H1 (cell line): ENCODE measurements at regions not wholly inside any gene's neighbourhood (a gene's known extent, or its start where the extent isn't known, plus 50 kb on each side); places are given as distances from the start of the nearest gene placed in this dataset.

Experiments used
- CTCF ChIA-PET: fragments of 300-600 bp; sonication (Branson Sonifier 250); formaldehyde crosslinking; loops from one replicate; lab custom pipeline; 2021; ENCODE audit not compliant: partially characterized antibody; lab: Charles Lee
- POLR2A ChIA-PET: fragments of 300-600 bp; sonication (Branson Sonifier 250); formaldehyde crosslinking; loops from one replicate; lab custom pipeline; 2021; ENCODE audit warnings: inconsistent platforms; ENCODE audit not compliant: partially characterized antibody; lab: Charles Lee
- DNase-seq, 2 experiments: peaks; one replicate each; pipeline versions ENCODE4 v3.0.0 to v3.0.0-alpha.2; 2010 to 2022; ENCODE audit warnings: low spot score in 2 of 2, low read depth in 1 of 2, mixed read lengths in 1 of 2
- FAIRE-seq: peaks from 2 replicates; lab custom pipeline; 2011; peaks lifted over from hg19 to GRCh38; lab: Jason Lieb, UNC
- H2AFZ ChIP-seq: 2 replicates; pipeline ENCODE4 v1.8.1; 2012; ENCODE audit warnings: low read length, inconsistent platforms
- H2AK5ac ChIP-seq: 2 replicates; pipeline ENCODE4 v1.6.1; 2013; ENCODE audit warnings: low read depth, low read length
- H2BK120ac ChIP-seq: replicated peaks from 2 replicates; pipeline ENCODE3; 2013; ENCODE audit warnings: low read depth, low read length, inconsistent platforms
- H2BK12ac ChIP-seq: 2 replicates; pipeline ENCODE4 v1.6.1; 2013; ENCODE audit warnings: low read depth, low read length
- H2BK15ac ChIP-seq: 2 replicates; pipeline ENCODE4 v1.6.1; 2013; ENCODE audit warnings: low read length
- H2BK20ac ChIP-seq: 2 replicates; pipeline ENCODE4 v1.6.1; 2013; ENCODE audit warnings: low read length
- H2BK5ac ChIP-seq: 2 replicates; pipeline ENCODE4 v1.6.1; 2013; ENCODE audit warnings: low read depth, low read length
- H3K14ac ChIP-seq: 2 replicates; pipeline ENCODE4 v1.6.1; 2013; ENCODE audit warnings: inconsistent platforms; ENCODE audit not compliant: insufficient read length
- H3K18ac ChIP-seq: 2 replicates; pipeline ENCODE4 v1.6.1; 2013; ENCODE audit warnings: low read length; ENCODE audit errors: extremely low read depth
- H3K23ac ChIP-seq: 2 replicates; pipeline ENCODE4 v1.6.1; 2013; ENCODE audit warnings: inconsistent platforms; ENCODE audit not compliant: insufficient read length
- H3K23me2 ChIP-seq: 2 replicates; pipeline ENCODE4 v1.6.1; 2013; ENCODE audit warnings: low read depth, low read length
- H3K27ac ChIP-seq: 2 replicates; pipeline ENCODE4 v1.6.1; 2011; ENCODE audit warnings: low read depth, low read length, inconsistent platforms
- H3K27me3 ChIP-seq, 4 experiments: replicated peaks in 1 of 4; 1 replicate in 1 of 4; 2 replicates in 3 of 4; pipeline versions ENCODE4 v1.6.1 to v1.8.1; 2011 to 2013; ENCODE audit warnings: low read length in 3 of 4, mild to moderate bottlenecking in 3 of 4, inconsistent platforms in 2 of 4, mixed read lengths in 2 of 4, moderate library complexity in 1 of 4; ENCODE audit not compliant: control insufficient read depth in 3 of 4, insufficient read depth in 3 of 4; ENCODE audit errors: extremely low read depth in 1 of 4
- H3K36me3 ChIP-seq, 4 experiments: 2 replicates each; pipeline versions ENCODE4 v1.6.1 to v1.8.1; 2011 to 2013; ENCODE audit warnings: mild to moderate bottlenecking in 4 of 4, low read length in 3 of 4, moderate library complexity in 2 of 4, control low read depth in 1 of 4, inconsistent platforms in 1 of 4; ENCODE audit not compliant: insufficient read depth in 4 of 4, control insufficient read depth in 2 of 4
- H3K4ac ChIP-seq: replicated peaks from 2 replicates; pipeline ENCODE3; 2013; ENCODE audit warnings: low read length, low read depth, mixed read lengths, inconsistent platforms; ENCODE audit not compliant: insufficient read length
- H3K4me1 ChIP-seq, 4 experiments: replicated peaks in 1 of 4; 1 replicate in 1 of 4; 2 replicates in 3 of 4; pipeline versions ENCODE4 v1.6.1 to v1.8.1; 2011 to 2013; ENCODE audit warnings: low read length in 3 of 4, inconsistent platforms in 2 of 4, mixed read lengths in 1 of 4; ENCODE audit not compliant: insufficient read depth in 4 of 4, control insufficient read depth in 3 of 4
- H3K4me2 ChIP-seq, 2 experiments: 2 replicates each; pipeline versions ENCODE4 v1.6.1 to v1.8.1; 2011 to 2013; ENCODE audit warnings: low read depth in 2 of 2, low read length in 2 of 2, control low read depth in 1 of 2, inconsistent platforms in 1 of 2, mild to moderate bottlenecking in 1 of 2; ENCODE audit not compliant: insufficient read depth in 1 of 2
- H3K4me3 ChIP-seq, 4 experiments: fragments of 200-600, 300-600 bp in 1 of 4; sonication (generic), shearing (Covaris generic), sonication (Bioruptor Twin) in 1 of 4; 2 replicates each; pipeline versions ENCODE4 v1.5.1 to v1.8.1; 2011 to 2016; ENCODE audit warnings: low read length in 4 of 4, low read depth in 3 of 4, control low read depth in 2 of 4, inconsistent platforms in 2 of 4, mild to moderate bottlenecking in 2 of 4, mixed read lengths in 1 of 4, moderate library complexity in 1 of 4; ENCODE audit not compliant: insufficient read depth in 2 of 4; ENCODE audit errors: extremely low read depth in 1 of 4
- H3K56ac ChIP-seq: replicated peaks from 2 replicates; pipeline ENCODE3; 2013; ENCODE audit warnings: low read depth, mild to moderate bottlenecking, mixed read lengths, low read length, inconsistent platforms; ENCODE audit not compliant: insufficient read length
- H3K79me1 ChIP-seq: 2 replicates; pipeline ENCODE4 v1.6.1; 2013; ENCODE audit warnings: low read depth, low read length, control low read depth
- H3K79me2 ChIP-seq, 2 experiments: 2 replicates each; pipeline versions ENCODE4 v1.6.1 to v1.8.1; 2012 to 2013; ENCODE audit warnings: low read length in 2 of 2, mild to moderate bottlenecking in 2 of 2, inconsistent platforms in 1 of 2; ENCODE audit not compliant: insufficient read depth in 2 of 2, control insufficient read depth in 1 of 2
- H3K9ac ChIP-seq, 4 experiments: replicated peaks in 1 of 4; 1 replicate in 1 of 4; 2 replicates in 3 of 4; pipeline versions ENCODE4 v1.6.1 to v1.8.1; 2011 to 2013; ENCODE audit warnings: low read depth in 3 of 4, low read length in 3 of 4, control low read depth in 2 of 4, mild to moderate bottlenecking in 2 of 4, moderate library complexity in 2 of 4, inconsistent platforms in 1 of 4; ENCODE audit errors: extremely low read depth in 1 of 4
- H3K9me3 ChIP-seq, 2 experiments: 2 replicates each; pipeline versions ENCODE4 v1.6.1 to v1.8.1; 2012 to 2013; ENCODE audit warnings: mild to moderate bottlenecking in 2 of 2, moderate library complexity in 2 of 2, control low read depth in 1 of 2, inconsistent platforms in 1 of 2, low read depth in 1 of 2, low read length in 1 of 2, mixed read lengths in 1 of 2; ENCODE audit not compliant: insufficient read depth in 2 of 2
- H4K20me1 ChIP-seq, 2 experiments: replicated peaks in 1 of 2; 2 replicates each; pipeline versions ENCODE3 to v1.8.1; 2011 to 2013; ENCODE audit warnings: inconsistent platforms in 2 of 2, low read length in 2 of 2, mild to moderate bottlenecking in 1 of 2; ENCODE audit not compliant: insufficient read depth in 2 of 2, control insufficient read depth in 1 of 2
- H4K5ac ChIP-seq: 2 replicates; pipeline ENCODE4 v1.6.1; 2013; ENCODE audit warnings: low read length, low read depth, mixed read lengths, inconsistent platforms; ENCODE audit not compliant: insufficient read length
- H4K8ac ChIP-seq: 2 replicates; pipeline ENCODE4 v1.8.0; 2013; ENCODE audit warnings: mild to moderate bottlenecking, moderate library complexity, low read length, inconsistent platforms; ENCODE audit not compliant: insufficient read depth; ENCODE audit errors: extremely low read depth
- H4K91ac ChIP-seq: replicated peaks from 2 replicates; pipeline ENCODE3; 2013; ENCODE audit warnings: low read length, mixed read lengths, inconsistent platforms; ENCODE audit not compliant: insufficient read length
- FOSL1 ChIP-seq: IDR thresholded peaks from 2 replicates; pipeline ENCODE4 v1.6.1; 2011; ENCODE audit warnings: mild to moderate bottlenecking, low read depth, low read length, moderate library complexity; ENCODE audit not compliant: insufficient read depth
- KDM1A ChIP-seq: fragments of 200-600, 300-600 bp; sonication (generic); IDR thresholded peaks from 2 replicates; pipeline ENCODE4 v1.7.1; 2016; ENCODE audit warnings: mild to moderate bottlenecking, low read length, borderline replicate concordance
- RAD21 ChIP-seq, 2 experiments: IDR thresholded peaks in 1 of 2; conservative IDR thresholded peaks in 1 of 2; 2 replicates each; pipeline ENCODE4 v1.6.1; 2011; ENCODE audit warnings: low read depth in 2 of 2, low read length in 2 of 2, improper control_type of control experiment in 1 of 2, inconsistent platforms in 1 of 2, mild to moderate bottlenecking in 1 of 2, moderate library complexity in 1 of 2
- RNF2 ChIP-seq: fragments of 200-900, 300-1000 bp; sonication (generic); IDR thresholded peaks from 2 replicates; pipeline ENCODE4 v1.7.1; 2016; ENCODE audit warnings: borderline replicate concordance, low read depth, mild to moderate bottlenecking, antibody characterized with exemption, low read length; ENCODE audit not compliant: poor library complexity, severe bottlenecking; ENCODE audit errors: missing control alignments
- SIRT6 ChIP-seq: IDR thresholded peaks from one replicate; pipeline ENCODE4 v1.7.1; 2012; ENCODE audit warnings: low read length, inconsistent platforms
- SP2 ChIP-seq: IDR thresholded peaks from 2 replicates; pipeline ENCODE4 v1.6.1; 2012; ENCODE audit warnings: mild to moderate bottlenecking, low read length, inconsistent platforms
- SP4 ChIP-seq: IDR thresholded peaks from 2 replicates; pipeline ENCODE4 v1.6.1; 2012; ENCODE audit warnings: low read length, inconsistent platforms

DNA sequence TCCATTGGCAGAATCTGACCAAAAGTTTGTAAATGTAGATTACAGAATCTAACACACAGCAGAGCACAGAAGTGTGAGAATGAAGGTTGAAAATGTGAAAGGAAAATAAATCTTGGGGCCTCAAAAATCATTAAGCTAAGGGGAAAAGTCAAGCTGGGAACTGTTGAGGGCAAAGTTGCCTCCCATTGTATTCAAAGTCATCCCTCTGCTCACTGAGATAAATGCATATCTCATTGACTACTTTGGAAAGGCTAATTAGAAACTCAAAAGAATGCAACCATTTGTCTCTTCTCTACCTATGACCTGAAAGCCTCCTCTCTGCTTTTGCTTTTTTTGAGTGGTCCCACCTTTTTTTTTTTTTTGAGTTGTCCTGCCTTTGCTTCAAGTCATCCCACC, 97.4 kb upstream of the ATF7IP start:
- Histone ChIP-seq H3K4me1 (peaks cover 0 to 7% (median 2%) of the 10 kb centered on the region in 4 experiments; a peak in 4 of 7 replicates), H3K14ac (no peak overlapping the region), H3K9ac (0 out of 7 replicates have a peak overlapping the region, but pooled peaks of 1 of the 4 experiments have one; percentile 9), H3K27ac (peak overlapping the region; percentile 29; the same call in 1 of the 2 replicates), H3K79me1 (no peaks in the 10 kb centered on the region), H3K4ac (no peak overlapping the region), H3K56ac (no peak overlapping the region), H2AFZ (no peak overlapping the region), H3K36me3 (peaks cover 0 to 3% (median 0%) of the 10 kb centered on the region in 4 experiments; a peak in 1 of 8 replicates), H2BK15ac (no peak overlapping the region), H3K23ac (no peak overlapping the region), H4K8ac (no peak overlapping the region), H3K18ac (no peak overlapping the region), H2BK120ac (peak overlapping the region; percentile 50), H4K20me1 (no peaks in the 10 kb centered on the region), H3K79me2 (no peaks in the 10 kb centered on the region), H2BK5ac (peak overlapping the region; percentile 60; the same call in 1 of the 2 replicates), H4K91ac (peak overlapping the region; percentile 31), H3K27me3 (no peaks in the 10 kb centered on the region), H2AK5ac (no peak overlapping the region), H4K5ac (peak overlapping the region; percentile 65), H3K4me3 (peak overlapping the region in 1 of 4 experiments; percentile 24; a peak in 1 of 8 replicates), H2BK12ac (0 out of 2 replicates have a peak overlapping the region, but pooled peaks have one; percentile 21), H2BK20ac (peak overlapping the region; percentile 56; the same call in 1 of the 2 replicates), H3K23me2 (no peaks in the 10 kb centered on the region), H3K9me3 (peaks cover 0 to 13% of the 10 kb centered on the region in 2 experiments; a peak in 2 of 4 replicates), H3K4me2 (peak overlapping the region; percentile 19 to 51; a peak in 2 of 4 replicates)
- CTCF ChIA-PET, result interaction anchor here (0.7 to 1.7 kb wide), 4 partner anchors 9 to 311 kb away, joined by 3 to 5 read pairs (median 3); no protein-coding TSS in a partner anchor
- TF ChIP-seq SP2 (no peak), RAD21 (IDR thresholded peaks at IDR 0.05 in 1 of 2, conservative IDR thresholded peaks at IDR 0.05 in 1 of 2; ENCODE audit: low read depth in 2 of 2, low read length in 2 of 2) (no peak), FOSL1 (no peak), SP4 (no peak), SIRT6 (no peak), RNF2 (no peak), KDM1A (no peak)
- POLR2A ChIA-PET, result interaction anchor here (1.0 to 3.7 kb wide), 7 partner anchors 9 to 148 kb away, joined by 3 to 20 read pairs (median 4); partner anchors contain the start of gene ATF7IP
- DNase-seq (no peak), FAIRE-seq (peak; percentile 7)
